ENCODE measurements at regions not wholly inside any gene's neighbourhood (a gene's known extent, or its start where the extent isn't known, plus 50 kb on each side); places are given as distances from the start of the nearest gene placed in this dataset.
A peak's percentile ranks its signal among the peaks of the same experiment; 100 is the strongest.
"Not testable (repeated sequence)": the region's sequence is repeated elsewhere in the genome, so short reads cannot be mapped to it uniquely, and the experiment has no call there.

GRCh38 chr4:38470735-38471262 lies 193.2 kb upstream of the KLF3 start:
- H3K9me3 ChIP-seq (ENCODE audit: insufficient read depth, low read depth, low read length) = no peaks in the 10 kb centered on the region
- no peak overlapping the region for H4K12ac ChIP-seq (ENCODE audit: low read depth, low read length)
- H2BK5ac ChIP-seq (ENCODE audit: low read depth, low read length, poor library complexity) = no peak overlapping the region
- H3K9ac ChIP-seq (ENCODE audit: low read length) = no peak overlapping the region
- H3K4me3 ChIP-seq (ENCODE audit: low read depth, low read length) = no peak overlapping the region
- no peaks in the 10 kb centered on the region for H3K27me3 ChIP-seq (ENCODE audit: insufficient read depth, low read length)
- H3K23ac ChIP-seq (ENCODE audit: low read length) = no peak overlapping the region
- H3K79me1 ChIP-seq (ENCODE audit: low read length) = no peaks in the 10 kb centered on the region
- WGBS (ENCODE audit: extremely low coverage, insufficient coverage, insufficient read length) = no CpG with 5 or more reads among the region's 2 CpGs
- no peak overlapping the region for H2BK12ac ChIP-seq (ENCODE audit: low read length)
- H2BK120ac ChIP-seq (ENCODE audit: insufficient read depth, low read length, poor library complexity) = no peak overlapping the region
- H3K4me2 ChIP-seq (ENCODE audit: low read length) = no peak overlapping the region
- no peak overlapping the region for H3K14ac ChIP-seq (ENCODE audit: low read length)
- H2AK5ac ChIP-seq (ENCODE audit: low read length) = no peak overlapping the region
- H2AFZ ChIP-seq (ENCODE audit: insufficient read depth, low read length, poor library complexity) = no peak overlapping the region
- no peak overlapping the region for H3K27ac ChIP-seq (ENCODE audit: low read depth, low read length)
- no peak overlapping the region for H4K8ac ChIP-seq (ENCODE audit: low read depth, low read length)
- DNase-seq = no peak
- no peaks in the 10 kb centered on the region for H3K79me2 ChIP-seq (ENCODE audit: control insufficient read depth, insufficient read depth, low read length, poor library complexity)
- no peaks in the 10 kb centered on the region for H3K4me1 ChIP-seq (ENCODE audit: control insufficient read depth in 1 of 2, insufficient read depth in 2 of 2, low read length in 2 of 2)
- H3K4ac ChIP-seq (ENCODE audit: low read depth, low read length) = no peak overlapping the region
- H3K18ac ChIP-seq (ENCODE audit: low read length) = no peak overlapping the region
- no peak overlapping the region for H4K91ac ChIP-seq (ENCODE audit: low read depth, low read length)
- H3K36me3 ChIP-seq (ENCODE audit: control insufficient read depth in 1 of 2, insufficient read depth in 2 of 2, low read length in 2 of 2) = no peaks in the 10 kb centered on the region

DNA sequence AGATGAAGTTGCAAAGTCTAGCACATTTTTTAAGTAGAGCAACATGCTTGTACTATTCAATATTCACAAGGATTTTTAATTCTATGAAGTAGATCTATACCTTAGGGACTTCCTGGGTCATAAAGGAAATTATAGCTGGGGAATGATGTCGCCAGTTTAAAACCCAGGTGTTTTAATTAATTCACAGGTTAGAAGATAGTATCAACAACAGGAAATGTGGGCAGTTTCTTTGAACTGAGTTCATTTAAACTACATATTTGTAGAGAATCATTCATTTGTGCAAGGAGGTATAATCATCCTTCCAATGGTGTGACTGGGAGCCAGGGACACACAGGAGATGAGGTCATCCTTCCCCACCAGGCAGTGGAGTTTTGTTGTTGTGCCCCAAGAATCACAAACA lies 181.3 kb upstream of the KLF3 start:
- no peak overlapping the region for H2BK120ac ChIP-seq (ENCODE audit: insufficient read depth, low read length, poor library complexity)
- no peaks in the 10 kb centered on the region for H3K36me3 ChIP-seq (ENCODE audit: control insufficient read depth in 1 of 2, insufficient read depth in 2 of 2, low read length in 2 of 2)
- H4K91ac ChIP-seq (ENCODE audit: low read depth, low read length) = no peak overlapping the region
- H3K79me1 ChIP-seq (ENCODE audit: low read length) = no peaks in the 10 kb centered on the region
- no peak overlapping the region for H3K14ac ChIP-seq (ENCODE audit: low read length)
- no peak overlapping the region for H4K8ac ChIP-seq (ENCODE audit: low read depth, low read length)
- H3K4me3 ChIP-seq (ENCODE audit: low read depth, low read length) = no peak overlapping the region
- no peaks in the 10 kb centered on the region for H3K9me3 ChIP-seq (ENCODE audit: insufficient read depth, low read depth, low read length)
- no peak overlapping the region for H2BK5ac ChIP-seq (ENCODE audit: low read depth, low read length, poor library complexity)
- H3K79me2 ChIP-seq (ENCODE audit: control insufficient read depth, insufficient read depth, low read length, poor library complexity) = no peaks in the 10 kb centered on the region
- H4K12ac ChIP-seq (ENCODE audit: low read depth, low read length) = no peak overlapping the region
- H2AFZ ChIP-seq (ENCODE audit: insufficient read depth, low read length, poor library complexity) = no peak overlapping the region
- H3K23ac ChIP-seq (ENCODE audit: low read length) = no peak overlapping the region
- no peak overlapping the region for H3K4ac ChIP-seq (ENCODE audit: low read depth, low read length)
- no CpG with 5 or more reads among the region's 1 CpG for WGBS (ENCODE audit: extremely low coverage, insufficient coverage, insufficient read length)
- H3K9ac ChIP-seq (ENCODE audit: low read length) = no peak overlapping the region
- no peak for DNase-seq
- no peak overlapping the region for H2BK12ac ChIP-seq (ENCODE audit: low read length)
- no peak overlapping the region for H3K27ac ChIP-seq (ENCODE audit: low read depth, low read length)
- H3K4me2 ChIP-seq (ENCODE audit: low read length) = no peak overlapping the region
- no peak overlapping the region for H3K18ac ChIP-seq (ENCODE audit: low read length)
- H3K4me1 ChIP-seq (ENCODE audit: control insufficient read depth in 1 of 2, insufficient read depth in 2 of 2, low read length in 2 of 2) = no peaks in the 10 kb centered on the region
- no peaks in the 10 kb centered on the region for H3K27me3 ChIP-seq (ENCODE audit: insufficient read depth, low read length)
- H2AK5ac ChIP-seq (ENCODE audit: low read length) = no peak overlapping the region

DNA sequence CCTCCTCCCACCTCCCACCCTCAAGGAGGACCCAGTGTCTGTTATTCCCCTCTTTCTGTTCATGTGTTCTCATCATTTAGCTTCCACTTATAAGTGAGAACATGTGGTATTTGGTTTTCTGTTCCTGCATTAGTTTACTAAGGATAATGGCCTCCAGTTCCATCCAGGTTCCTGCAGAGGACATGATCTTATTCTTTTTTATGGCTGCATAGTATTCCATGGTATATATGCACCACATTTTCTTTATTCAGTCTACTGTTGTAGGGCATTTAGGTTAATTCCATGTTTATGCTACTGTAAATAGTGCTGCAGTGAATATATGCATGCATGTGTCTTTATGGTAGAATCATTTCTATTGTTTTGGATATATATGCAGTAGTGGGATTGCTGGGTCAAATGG lies 180.4 kb upstream of the KLF3 start:
- not testable (repeated sequence) for H3K4ac ChIP-seq (ENCODE audit: low read depth, low read length); H3K9me3 ChIP-seq (ENCODE audit: insufficient read depth, low read depth, low read length); H3K18ac ChIP-seq (ENCODE audit: low read length); H3K36me3 ChIP-seq (ENCODE audit: control insufficient read depth in 1 of 2, insufficient read depth in 2 of 2, low read length in 2 of 2); H3K79me1 ChIP-seq (ENCODE audit: low read length); H2AFZ ChIP-seq (ENCODE audit: insufficient read depth, low read length, poor library complexity); H2BK12ac ChIP-seq (ENCODE audit: low read length); H3K27ac ChIP-seq (ENCODE audit: low read depth, low read length); H3K4me2 ChIP-seq (ENCODE audit: low read length); H2AK5ac ChIP-seq (ENCODE audit: low read length); H3K9ac ChIP-seq (ENCODE audit: low read length); H3K23ac ChIP-seq (ENCODE audit: low read length); DNase-seq; H3K79me2 ChIP-seq (ENCODE audit: control insufficient read depth, insufficient read depth, low read length, poor library complexity); H4K91ac ChIP-seq (ENCODE audit: low read depth, low read length); H3K27me3 ChIP-seq (ENCODE audit: insufficient read depth, low read length); H3K14ac ChIP-seq (ENCODE audit: low read length); H3K4me3 ChIP-seq (ENCODE audit: low read depth, low read length); H2BK5ac ChIP-seq (ENCODE audit: low read depth, low read length, poor library complexity); H3K4me1 ChIP-seq (ENCODE audit: control insufficient read depth in 1 of 2, insufficient read depth in 2 of 2, low read length in 2 of 2); H4K8ac ChIP-seq (ENCODE audit: low read depth, low read length); H2BK120ac ChIP-seq (ENCODE audit: insufficient read depth, low read length, poor library complexity); H4K12ac ChIP-seq (ENCODE audit: low read depth, low read length)

DNA sequence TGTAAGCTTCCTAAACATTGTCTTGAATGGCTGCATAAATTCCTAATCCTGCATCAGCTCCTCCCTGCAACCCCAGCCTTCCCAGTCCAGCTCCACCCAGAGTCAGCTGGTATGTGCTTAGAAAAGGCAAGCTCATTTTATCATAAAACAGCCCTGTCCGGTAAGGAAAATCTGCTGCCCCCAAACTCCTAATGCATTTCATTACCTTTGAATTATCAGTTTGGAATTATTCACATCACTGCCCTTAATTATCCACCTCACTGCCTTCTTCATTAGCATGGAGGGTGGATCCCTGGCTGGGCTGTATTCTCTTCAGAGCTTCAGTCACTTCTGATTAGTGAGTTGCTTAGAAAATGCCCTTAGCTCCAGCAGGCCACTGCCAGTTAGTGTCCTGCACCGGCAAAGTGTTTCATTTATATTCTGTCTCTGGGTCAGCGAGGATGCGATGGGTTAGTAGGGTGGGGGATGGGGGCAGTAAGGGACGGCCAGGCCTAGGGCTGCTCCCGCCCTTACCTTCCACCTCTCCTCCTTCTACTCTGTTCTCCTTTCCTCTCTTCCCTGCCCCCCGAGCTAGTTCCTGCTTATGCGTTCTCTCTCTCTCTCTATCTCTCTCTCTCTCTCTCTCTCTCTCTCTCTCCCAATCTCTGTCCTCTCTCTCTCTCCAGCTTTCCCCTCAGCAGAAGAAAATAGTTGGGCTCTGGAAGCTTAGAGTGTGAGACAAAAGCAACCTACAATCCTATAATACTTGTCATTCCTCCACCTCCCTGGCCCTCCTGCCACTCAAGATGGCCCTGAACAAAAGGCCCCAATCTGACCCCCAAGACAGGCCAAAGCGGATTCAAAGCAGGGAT lies 174.8 kb upstream of the KLF3 start:
- H3K27me3 ChIP-seq (ENCODE audit: insufficient read depth, low read length) = no peaks in the 10 kb centered on the region

More for the DNA sequence above, 174.8 kb upstream of the KLF3 start:
- peaks cover 6 to 9% of the 10 kb centered on the region in 2 experiments for H3K4me1 ChIP-seq (ENCODE audit: control insufficient read depth in 1 of 2, insufficient read depth in 2 of 2, low read length in 2 of 2)
- no peak overlapping the region for H4K8ac ChIP-seq (ENCODE audit: low read depth, low read length)
- H3K4me3 ChIP-seq (ENCODE audit: low read depth, low read length) = no peak overlapping the region
- no peak overlapping the region for H2AK5ac ChIP-seq (ENCODE audit: low read length)
- no peak overlapping the region for H3K23ac ChIP-seq (ENCODE audit: low read length)
- peak in 1 of 2 donors; percentile 7 for DNase-seq
- peak overlapping the region; percentile 64 for H3K27ac ChIP-seq (ENCODE audit: low read depth, low read length)
- no peak overlapping the region for H4K12ac ChIP-seq (ENCODE audit: low read depth, low read length)
- peak overlapping the region; percentile 32 for H3K4me2 ChIP-seq (ENCODE audit: low read length)
- no peak overlapping the region for H2AFZ ChIP-seq (ENCODE audit: insufficient read depth, low read length, poor library complexity)
- H3K4ac ChIP-seq (ENCODE audit: low read depth, low read length) = no peak overlapping the region
- no CpG with 5 or more reads among the region's 9 CpGs for WGBS (ENCODE audit: extremely low coverage, insufficient coverage, insufficient read length)
- no peaks in the 10 kb centered on the region for H3K79me2 ChIP-seq (ENCODE audit: control insufficient read depth, insufficient read depth, low read length, poor library complexity)
- no peak overlapping the region for H3K9ac ChIP-seq (ENCODE audit: low read length)
- no peak overlapping the region for H2BK120ac ChIP-seq (ENCODE audit: insufficient read depth, low read length, poor library complexity)
- no peak overlapping the region for H3K14ac ChIP-seq (ENCODE audit: low read length)
- peak overlapping the region; percentile 36 for H4K91ac ChIP-seq (ENCODE audit: low read depth, low read length)
- H2BK12ac ChIP-seq (ENCODE audit: low read length) = no peak overlapping the region
- H3K18ac ChIP-seq (ENCODE audit: low read length) = no peak overlapping the region
- H3K36me3 ChIP-seq (ENCODE audit: control insufficient read depth in 1 of 2, insufficient read depth in 2 of 2, low read length in 2 of 2) = no peaks in the 10 kb centered on the region
- no peak overlapping the region for H2BK5ac ChIP-seq (ENCODE audit: low read depth, low read length, poor library complexity)
- no peaks in the 10 kb centered on the region for H3K9me3 ChIP-seq (ENCODE audit: insufficient read depth, low read depth, low read length)
- H3K79me1 ChIP-seq (ENCODE audit: low read length) = peaks cover 2% of the 10 kb centered on the region
